Activated CD8-positive, alpha-beta T cell treated with anti-CD3 and anti-CD28 coated beads for 36 hours (primary cell): ENCODE measurements at regions not wholly inside any gene's neighbourhood (a gene's known extent, or its start where the extent isn't known, plus 50 kb on each side); places are given as distances from the start of the nearest gene placed in this dataset.

Source experiments
- ATAC-seq: fragments of 200-7000 bp; cut with Tn5 transposase; one replicate; pipeline ENCODE4 v1.10.0; 2021; ENCODE audit warnings: mild to moderate bottlenecking, moderate library complexity
- CTCF ChIA-PET: fragments of 350-600 bp; sonication (Branson Sonifier 250); formaldehyde crosslinking; loops from one replicate; lab custom pipeline; 2021; ENCODE audit warnings: antibody characterized with exemption; lab: Charles Lee
- POLR2A ChIA-PET: fragments of 350-600 bp; sonication (Branson Sonifier 250); formaldehyde crosslinking; loops from one replicate; lab custom pipeline; 2021; ENCODE audit warnings: antibody characterized with exemption; lab: Charles Lee
- DNase-seq: peaks from one replicate; pipeline ENCODE4 v3.0.0-alpha.2; 2020
- H3K27ac Mint-ChIP-seq: one replicate; pipeline ENCODE4 v1.8.0; 2021; ENCODE audit warnings: mild to moderate bottlenecking, mixed read lengths
- H3K27me3 Mint-ChIP-seq: one replicate; pipeline ENCODE4 v1.8.0; 2021; ENCODE audit warnings: mixed read lengths
- H3K36me3 Mint-ChIP-seq: one replicate; pipeline ENCODE4 v1.8.0; 2021; ENCODE audit warnings: low read depth, mixed read lengths
- H3K4me1 Mint-ChIP-seq: one replicate; pipeline ENCODE4 v1.8.0; 2021; ENCODE audit warnings: low read depth, mixed read lengths
- H3K4me3 Mint-ChIP-seq: one replicate; pipeline ENCODE4 v1.8.0; 2021; ENCODE audit warnings: mild to moderate bottlenecking, moderate library complexity, mixed read lengths
- H3K9me3 Mint-ChIP-seq: one replicate; pipeline ENCODE4 v1.8.0; 2021; ENCODE audit warnings: mixed read lengths
- CTCF ChIP-seq: fragments of 200-600 bp; IDR thresholded peaks from one replicate; pipeline ENCODE4 v1.8.0; 2022; ENCODE audit warnings: antibody characterized with exemption, mild to moderate bottlenecking
- intact Hi-C: fragments of 100-400 bp; cut with micrococcal nuclease; formaldehyde crosslinking; loops from one replicate; pipeline ENCODE4 v1.10.0; 2022

- Mint-ChIP-seq H3K27me3 (no peaks in the 10 kb centered on the region), H3K36me3 (no peaks in the 10 kb centered on the region), H3K27ac (no peak overlapping the region), H3K4me3 (no peak overlapping the region), H3K4me1 (no peaks in the 10 kb centered on the region), H3K9me3 (peaks cover 2% of the 10 kb centered on the region)
- TF ChIP-seq CTCF, result no peak
- no peak for ATAC-seq
- CTCF ChIA-PET, result interaction anchor here (0.5 kb wide), 1 partner anchor 66 kb away, joined by 3 read pairs; no protein-coding TSS in a partner anchor
- intact Hi-C loops, result no loop called here
- POLR2A ChIA-PET, result no interaction called here
- DNase-seq, result no peak
These were observed 691.0 kb upstream of the SGCG start for GRCh38 chr13:22489771-22490170.

DNA sequence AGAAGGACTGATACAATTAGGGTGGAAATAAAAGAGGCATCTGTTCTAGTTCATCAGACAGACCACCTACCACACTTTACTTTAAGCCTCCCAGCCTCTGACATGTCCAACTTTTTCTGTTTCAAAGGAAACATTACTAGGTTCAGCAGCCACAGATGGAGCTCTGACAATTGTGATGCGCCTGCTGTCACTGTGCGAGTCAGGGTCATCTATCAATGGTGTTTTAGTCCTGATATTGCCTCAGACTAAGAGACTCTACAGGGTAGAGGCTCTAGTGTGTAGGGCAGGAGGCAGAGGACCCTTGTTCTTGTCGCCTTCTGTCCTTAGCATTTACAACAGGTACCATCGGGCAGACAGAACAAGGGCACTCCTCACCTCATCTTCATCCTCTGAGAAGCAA lies 685.0 kb upstream of the SGCG start:
- POLR2A ChIA-PET, result no interaction called here
- no peaks in the 10 kb centered on the region for H3K4me1 Mint-ChIP-seq
- no peak for ATAC-seq
- TF ChIP-seq CTCF, result no peak
- CTCF ChIA-PET, result no interaction called here
- intact Hi-C loops, result no loop called here
- H3K27me3 Mint-ChIP-seq, result no peaks in the 10 kb centered on the region
- peaks cover 2% of the 10 kb centered on the region for H3K9me3 Mint-ChIP-seq
- DNase-seq, result no peak
- no peaks in the 10 kb centered on the region for H3K36me3 Mint-ChIP-seq
- H3K27ac Mint-ChIP-seq, result no peak overlapping the region
- no peak overlapping the region for H3K4me3 Mint-ChIP-seq

DNA sequence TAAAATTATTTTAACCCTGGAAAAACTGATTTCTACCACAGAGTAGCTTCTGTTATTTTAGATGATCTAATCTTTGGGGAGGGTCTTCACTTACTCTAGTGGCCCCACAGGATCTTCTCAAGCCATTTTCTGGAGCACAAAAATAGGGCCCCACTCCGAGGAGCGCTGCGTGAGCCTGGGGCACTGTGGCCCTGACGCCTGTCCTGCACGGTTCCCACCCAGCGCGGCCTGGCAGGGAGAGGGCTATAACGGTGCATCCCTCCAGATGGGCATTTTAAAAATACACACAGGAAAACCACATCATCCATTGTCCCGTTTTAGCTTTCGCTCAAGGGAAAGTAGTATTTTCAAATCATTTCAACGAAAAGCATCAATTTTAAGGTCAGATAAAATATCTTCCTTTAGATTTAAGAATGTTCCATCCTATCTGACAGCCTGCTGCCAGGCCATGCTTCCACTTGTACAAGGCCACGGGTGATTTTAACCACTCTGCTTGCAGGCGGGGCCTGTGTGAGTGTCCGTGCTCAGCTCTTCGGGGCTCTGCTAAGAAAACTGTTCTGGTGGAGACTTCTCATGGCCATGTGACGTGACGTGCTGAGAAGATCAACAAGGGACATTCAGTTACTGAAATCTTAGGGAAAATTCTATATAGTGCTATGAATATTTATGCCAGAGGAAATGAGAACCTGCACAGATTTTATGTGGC lies 683.8 kb upstream of the SGCG start:
- no peak overlapping the region for H3K4me3 Mint-ChIP-seq
- peaks cover 2% of the 10 kb centered on the region for H3K9me3 Mint-ChIP-seq
- ChIA-PET CTCF (no interaction called here), POLR2A (no interaction called here)
- H3K4me1 Mint-ChIP-seq, result no peaks in the 10 kb centered on the region
- intact Hi-C loops, result no loop called here
- H3K27ac Mint-ChIP-seq, result no peak overlapping the region
- DNase-seq, result no peak
- H3K27me3 Mint-ChIP-seq, result no peaks in the 10 kb centered on the region
- no peaks in the 10 kb centered on the region for H3K36me3 Mint-ChIP-seq
- no peak for ATAC-seq
- no peak for TF ChIP-seq CTCF

- POLR2A ChIA-PET, result no interaction called here
- Mint-ChIP-seq H3K27ac (no peak overlapping the region), H3K36me3 (no peaks in the 10 kb centered on the region), H3K9me3 (peaks cover 2% of the 10 kb centered on the region), H3K27me3 (no peaks in the 10 kb centered on the region), H3K4me1 (no peaks in the 10 kb centered on the region), H3K4me3 (no peak overlapping the region)
- no peak for ATAC-seq
- TF ChIP-seq CTCF, result no peak
- intact Hi-C loops, result no loop called here
- DNase-seq, result no peak
- CTCF ChIA-PET, result no interaction called here
These were observed 682.6 kb upstream of the SGCG start for GRCh38 chr13:22497991-22498780.

DNA sequence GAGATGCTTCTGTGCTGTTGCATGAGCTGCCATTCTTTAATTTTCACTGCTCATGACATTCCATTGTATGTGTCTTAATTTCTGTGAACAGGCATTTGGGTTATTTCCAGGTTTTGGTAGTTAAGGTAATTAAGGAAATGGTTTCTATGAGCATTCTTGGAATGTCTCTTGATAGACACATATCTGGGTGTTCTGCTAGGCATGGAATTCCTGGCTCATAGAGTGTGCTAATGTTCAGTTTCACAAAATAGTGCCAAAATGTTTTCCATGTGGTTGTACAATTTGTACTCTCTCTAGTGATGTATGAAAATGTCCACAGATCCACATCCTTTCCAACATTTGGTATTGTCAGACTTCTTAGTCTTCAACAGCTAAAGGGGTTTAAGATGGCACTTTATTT lies 680.9 kb upstream of the SGCG start:
- intact Hi-C loops, result no loop called here

More for the DNA sequence above, 680.9 kb upstream of the SGCG start:
- ATAC-seq (no peak), DNase-seq (no peak)
- CTCF ChIA-PET, result no interaction called here
- Mint-ChIP-seq H3K36me3 (no peaks in the 10 kb centered on the region), H3K9me3 (no peaks in the 10 kb centered on the region), H3K27ac (no peak overlapping the region), H3K27me3 (no peaks in the 10 kb centered on the region), H3K4me1 (no peaks in the 10 kb centered on the region), H3K4me3 (no peak overlapping the region)
- no peak for TF ChIP-seq CTCF
- POLR2A ChIA-PET, result no interaction called here
